ENCODE measurements at regions not wholly inside any gene's neighbourhood (a gene's known extent, or its start where the extent isn't known, plus 50 kb on each side); places are given as distances from the start of the nearest gene placed in this dataset.

DNA sequence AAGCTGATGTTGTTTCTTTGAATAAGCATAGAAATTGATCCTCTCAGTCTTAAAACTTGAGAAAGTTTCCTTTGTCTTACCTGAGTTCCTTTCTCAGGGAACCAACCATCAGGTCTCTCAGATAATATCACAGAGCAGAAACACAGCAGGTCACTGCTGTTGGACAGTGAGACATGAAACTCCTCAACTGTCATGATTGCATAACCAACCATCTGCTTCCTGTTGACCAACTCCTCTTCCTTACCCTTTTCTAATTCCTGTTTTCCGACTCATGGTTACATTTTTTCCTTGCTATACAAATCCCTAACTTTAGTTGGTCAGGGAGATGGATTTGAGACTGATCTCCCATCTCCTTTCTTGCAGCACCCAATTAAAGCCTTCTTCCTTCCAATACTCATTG lies 845.3 kb downstream of the FAM181B start:
- TF ChIP-seq, protein P1, sequence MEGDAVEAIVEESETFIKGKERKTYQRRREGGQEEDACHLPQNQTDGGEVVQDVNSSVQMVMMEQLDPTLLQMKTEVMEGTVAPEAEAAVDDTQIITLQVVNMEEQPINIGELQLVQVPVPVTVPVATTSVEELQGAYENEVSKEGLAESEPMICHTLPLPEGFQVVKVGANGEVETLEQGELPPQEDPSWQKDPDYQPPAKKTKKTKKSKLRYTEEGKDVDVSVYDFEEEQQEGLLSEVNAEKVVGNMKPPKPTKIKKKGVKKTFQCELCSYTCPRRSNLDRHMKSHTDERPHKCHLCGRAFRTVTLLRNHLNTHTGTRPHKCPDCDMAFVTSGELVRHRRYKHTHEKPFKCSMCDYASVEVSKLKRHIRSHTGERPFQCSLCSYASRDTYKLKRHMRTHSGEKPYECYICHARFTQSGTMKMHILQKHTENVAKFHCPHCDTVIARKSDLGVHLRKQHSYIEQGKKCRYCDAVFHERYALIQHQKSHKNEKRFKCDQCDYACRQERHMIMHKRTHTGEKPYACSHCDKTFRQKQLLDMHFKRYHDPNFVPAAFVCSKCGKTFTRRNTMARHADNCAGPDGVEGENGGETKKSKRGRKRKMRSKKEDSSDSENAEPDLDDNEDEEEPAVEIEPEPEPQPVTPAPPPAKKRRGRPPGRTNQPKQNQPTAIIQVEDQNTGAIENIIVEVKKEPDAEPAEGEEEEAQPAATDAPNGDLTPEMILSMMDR (IDR thresholded peaks at IDR 0.05): no peak
- no peak for TF ChIP-seq ZFX (IDR thresholded peaks at IDR 0.05; ENCODE audit: borderline replicate concordance)
